ENCODE measurements at regions not wholly inside any gene's neighbourhood (a gene's known extent, or its start where the extent isn't known, plus 50 kb on each side); places are given as distances from the start of the nearest gene placed in this dataset.

GRCh38 chr16:49081086-49081485 is 200.6 kb downstream of the CBLN1 start:
- DNase-seq (ENCODE audit: low read depth, low spot score) = no peak

GRCh38 chr16:49078571-49078970 is 203.1 kb downstream of the CBLN1 start:
- no peak for DNase-seq (ENCODE audit: low read depth, low spot score)

- DNase-seq (ENCODE audit: low read depth, low spot score) = no peak
Observed at GRCh38 chr16:49078104-49078503, 203.5 kb downstream of the CBLN1 start.

- no peak for DNase-seq (ENCODE audit: low read depth, low spot score)
Observed at GRCh38 chr16:49075709-49076108, 205.9 kb downstream of the CBLN1 start.

- DNase-seq (ENCODE audit: low read depth, low spot score) = no peak
Observed at GRCh38 chr16:49068224-49068623, 213.4 kb downstream of the CBLN1 start.

GRCh38 chr16:49067776-49068175 is 213.9 kb downstream of the CBLN1 start:
- DNase-seq (ENCODE audit: low read depth, low spot score) = no peak

GRCh38 chr16:49061137-49061714 is 220.4 kb downstream of the CBLN1 start:
- DNase-seq (ENCODE audit: low read depth, low spot score) = no peak

- no peak for DNase-seq (ENCODE audit: low read depth, low spot score)
Observed at GRCh38 chr16:49060728-49061127, 220.9 kb downstream of the CBLN1 start.

- DNase-seq (ENCODE audit: low read depth, low spot score) = no peak
Observed at GRCh38 chr16:49058382-49058781, 223.3 kb downstream of the CBLN1 start.

GRCh38 chr16:49057936-49058335 is 223.7 kb downstream of the CBLN1 start:
- no peak for DNase-seq (ENCODE audit: low read depth, low spot score)

- no peak for DNase-seq (ENCODE audit: low read depth, low spot score)
Observed at GRCh38 chr16:49057391-49057790, 224.2 kb downstream of the CBLN1 start.

GRCh38 chr16:49056546-49056945 is 225.1 kb downstream of the CBLN1 start:
- no peak for DNase-seq (ENCODE audit: low read depth, low spot score)

GRCh38 chr16:49055824-49056545 is 225.7 kb downstream of the CBLN1 start:
- DNase-seq (ENCODE audit: low read depth, low spot score) = no peak

- DNase-seq (ENCODE audit: low read depth, low spot score) = no peak
Observed at GRCh38 chr16:49055291-49055690, 226.3 kb downstream of the CBLN1 start.

- DNase-seq (ENCODE audit: low read depth, low spot score) = no peak
Observed at GRCh38 chr16:49054606-49055005, 227.0 kb downstream of the CBLN1 start.

- DNase-seq (ENCODE audit: low read depth, low spot score) = no peak
Observed at GRCh38 chr16:49052846-49053245, 228.8 kb downstream of the CBLN1 start.

- no peak for DNase-seq (ENCODE audit: low read depth, low spot score)
Observed at GRCh38 chr16:49051576-49051975, 230.1 kb downstream of the CBLN1 start.

GRCh38 chr16:49050607-49051006 is 231.0 kb downstream of the CBLN1 start:
- no peak for DNase-seq (ENCODE audit: low read depth, low spot score)

- DNase-seq (ENCODE audit: low read depth, low spot score) = no peak
Observed at GRCh38 chr16:49049644-49050043, 232.0 kb downstream of the CBLN1 start.

- no peak for DNase-seq (ENCODE audit: low read depth, low spot score)
Observed at GRCh38 chr16:49049191-49049590, 232.4 kb downstream of the CBLN1 start.

GRCh38 chr16:49048557-49048956 is 233.1 kb downstream of the CBLN1 start:
- DNase-seq (ENCODE audit: low read depth, low spot score) = no peak

- DNase-seq (ENCODE audit: low read depth, low spot score) = no peak
Observed at GRCh38 chr16:49036126-49036525, 245.5 kb downstream of the CBLN1 start.

- no peak for DNase-seq (ENCODE audit: low read depth, low spot score)
Observed at GRCh38 chr16:49027420-49027819, 254.2 kb downstream of the CBLN1 start.

All from iPS DF 19.7 (cell line).